NCI-H2171 treated with DMSO at 0.1 percent for 48 hours (cell line): ENCODE measurements at regions not wholly inside any gene's neighbourhood (a gene's known extent, or its start where the extent isn't known, plus 50 kb on each side); places are given as distances from the start of the nearest gene placed in this dataset.

Experiments used
- DNase-seq: peaks from one replicate; lab custom pipeline; 2025; lab: John Stamatoyannopoulos, UW

GRCh38 chr15:93164409-93164808 is 75.4 kb upstream of the RGMA start:
- DNase-seq, result no peak

DNA sequence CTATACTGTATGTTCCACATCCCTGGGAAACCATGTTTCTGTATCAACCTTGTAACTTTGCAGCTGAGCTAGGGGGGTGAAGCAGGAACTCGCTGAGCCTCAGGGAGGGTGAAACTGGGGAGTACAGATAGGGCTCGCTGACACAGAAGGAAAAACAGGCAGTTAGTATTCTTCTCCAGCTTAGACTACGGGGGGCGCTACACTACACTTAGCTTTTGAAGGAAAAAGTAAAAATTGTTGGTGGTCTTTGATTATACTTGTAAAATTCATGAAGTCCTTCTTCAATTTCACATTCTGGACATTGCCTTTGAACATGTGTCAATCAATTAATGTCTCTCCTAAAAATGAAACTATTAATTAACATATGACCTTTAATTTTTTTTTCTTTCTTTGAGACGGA is 73.5 kb upstream of the RGMA start:
- DNase-seq, result no peak

DNA sequence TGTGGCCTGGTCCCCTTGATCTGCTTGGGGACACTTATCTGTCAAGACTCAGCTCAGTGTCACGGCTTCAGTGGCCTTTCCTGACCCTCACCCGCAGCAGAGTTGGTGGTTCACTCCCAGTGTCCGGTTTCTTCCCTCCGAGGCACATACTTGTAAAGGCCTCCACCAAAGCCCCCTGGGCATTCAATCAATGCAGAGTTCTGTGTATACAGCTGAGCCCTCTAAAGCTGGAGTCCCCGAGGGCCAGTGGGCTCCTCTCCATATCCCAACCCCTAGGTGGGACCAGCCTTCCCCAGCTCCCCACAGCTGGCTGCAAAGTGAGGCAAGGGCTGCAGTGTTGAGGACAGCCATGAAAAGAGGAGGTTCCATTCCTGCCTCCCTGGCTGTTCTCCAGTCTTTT is 70.9 kb upstream of the RGMA start:
- DNase-seq, result no peak

DNA sequence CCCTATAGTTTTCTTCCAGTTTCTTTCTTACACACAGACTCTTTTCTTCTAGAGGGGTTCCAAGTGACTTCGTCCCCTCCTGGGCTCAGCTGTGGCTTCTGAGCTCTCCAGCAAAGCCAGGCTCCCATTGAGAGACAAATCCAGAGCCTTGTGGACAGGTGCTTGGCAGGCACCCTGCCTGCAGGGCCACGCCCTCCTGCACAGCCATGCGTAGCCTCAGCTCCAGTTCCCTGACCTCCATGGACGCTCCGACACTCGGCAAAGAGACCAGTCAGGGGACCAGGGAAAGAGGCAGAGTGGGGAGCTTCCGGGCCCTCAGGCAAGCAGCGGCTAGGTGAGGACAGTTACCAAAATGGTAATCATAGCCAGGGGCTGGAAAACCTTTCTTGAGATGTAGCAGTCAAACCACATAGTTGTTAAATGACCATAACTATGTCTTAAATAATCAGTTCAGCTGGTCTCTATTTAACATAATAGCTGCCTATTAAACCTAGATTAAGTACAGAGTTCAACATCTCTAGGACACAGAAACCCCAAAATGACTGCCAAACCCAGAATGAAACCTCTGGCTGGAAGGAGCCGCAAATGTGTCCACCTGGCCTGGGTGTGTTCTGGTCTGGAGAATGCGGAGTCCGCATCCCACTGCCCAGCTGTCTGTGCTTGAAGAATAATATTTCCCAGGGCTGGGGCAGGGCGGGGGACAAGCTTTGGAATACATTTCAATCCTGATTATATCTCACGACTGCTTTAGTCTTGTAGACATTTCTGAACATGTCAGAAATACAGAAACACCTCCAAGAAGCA is 69.3 kb upstream of the RGMA start:
- DNase-seq, result no peak

- no peak for DNase-seq
Measured at GRCh38 chr15:93154666-93155065, 65.7 kb upstream of the RGMA start.

DNA sequence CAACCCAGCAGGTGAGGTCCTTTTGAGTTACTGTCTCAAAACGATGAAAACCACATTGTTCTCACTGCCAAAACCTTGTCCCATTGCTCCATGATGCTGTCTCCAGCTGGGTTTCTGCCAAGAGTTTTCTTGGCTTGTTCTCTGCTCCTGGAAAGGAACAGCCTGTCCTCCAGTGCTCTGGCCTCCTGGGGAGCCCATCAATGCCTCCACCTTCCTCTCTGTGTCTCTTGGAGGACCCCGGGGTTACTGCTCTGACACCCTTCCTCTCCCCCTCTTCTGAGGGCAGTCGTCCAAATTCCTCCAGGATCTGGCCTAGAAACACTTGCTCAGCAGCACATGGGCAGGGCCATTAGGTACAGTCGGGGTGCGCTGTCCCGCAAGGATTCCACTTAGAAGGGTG is 63.9 kb upstream of the RGMA start:
- DNase-seq, result no peak

GRCh38 chr15:93152360-93152759 is 63.3 kb upstream of the RGMA start:
- no peak for DNase-seq

DNA sequence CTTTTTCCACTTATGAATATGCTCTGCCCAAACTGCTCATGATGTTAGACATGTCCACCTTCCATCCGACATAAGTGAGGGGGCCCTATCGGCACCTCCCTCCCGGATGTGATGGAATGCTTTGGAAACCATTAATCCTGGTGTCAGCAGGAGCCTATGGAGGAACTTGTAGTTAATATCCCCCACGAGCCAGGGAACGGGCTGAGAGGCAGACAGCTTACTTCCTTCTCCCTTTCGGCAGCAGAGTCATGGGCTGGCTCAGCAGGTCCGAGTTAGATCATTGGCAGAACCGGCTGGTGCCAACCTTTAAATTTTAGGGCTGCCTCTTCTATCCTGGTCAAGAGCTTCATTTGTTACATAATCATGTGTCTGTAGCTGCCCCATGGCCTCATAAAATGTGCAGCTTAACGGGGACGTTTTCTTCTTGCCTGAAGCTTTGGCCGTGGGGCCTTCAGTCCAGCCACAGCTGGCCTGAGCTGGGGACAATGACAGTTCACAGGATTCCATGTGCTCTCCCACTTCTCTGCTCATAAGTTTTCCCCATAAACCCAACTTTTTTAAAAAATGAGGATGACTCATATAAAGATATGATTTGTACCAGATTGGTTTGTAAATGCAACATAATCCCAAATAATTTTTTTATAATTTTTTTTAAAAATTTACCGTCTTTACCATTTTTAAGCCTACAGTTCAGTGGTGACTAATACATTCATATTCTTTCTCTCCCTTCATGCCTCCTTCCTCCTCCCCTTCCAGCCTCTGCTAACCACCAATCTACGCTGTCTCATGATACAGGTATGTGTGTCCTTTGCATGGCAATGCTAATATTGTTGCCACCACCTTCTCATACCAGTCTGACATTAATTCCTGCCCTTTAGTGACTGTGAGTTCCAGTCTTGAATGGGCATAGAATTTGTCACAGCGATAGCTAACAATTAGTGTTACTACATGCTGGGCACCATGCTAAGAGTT is 62.2 kb upstream of the RGMA start:
- DNase-seq, result no peak

DNA sequence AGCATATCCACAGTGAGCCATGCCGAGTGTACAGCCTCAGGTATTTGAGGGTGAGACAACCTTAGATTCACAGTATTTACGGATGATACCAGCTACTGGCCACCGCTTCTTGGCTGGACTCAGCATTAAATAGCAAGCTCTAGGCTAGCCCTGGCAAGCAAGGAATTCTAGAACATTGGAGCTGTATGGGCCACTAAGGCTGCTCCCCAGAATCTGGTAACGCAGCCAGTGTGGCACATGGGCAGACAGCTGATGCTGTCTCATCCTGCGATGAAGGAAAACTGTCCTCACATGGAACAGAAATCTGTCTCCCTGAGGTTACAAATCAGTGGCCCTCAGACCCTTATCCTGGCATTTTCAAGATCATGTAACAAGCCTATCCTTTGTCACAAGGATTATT is 57.6 kb upstream of the RGMA start:
- DNase-seq, result no peak

- no peak for DNase-seq
Measured at GRCh38 chr15:93146196-93146595, 57.2 kb upstream of the RGMA start.

- no peak for DNase-seq
Measured at GRCh38 chr15:93144463-93145236, 55.6 kb upstream of the RGMA start.

GRCh38 chr15:93143186-93143585 is 54.2 kb upstream of the RGMA start:
- no peak for DNase-seq

- no peak for DNase-seq
Measured at GRCh38 chr15:93141371-93141794, 52.4 kb upstream of the RGMA start.

DNA sequence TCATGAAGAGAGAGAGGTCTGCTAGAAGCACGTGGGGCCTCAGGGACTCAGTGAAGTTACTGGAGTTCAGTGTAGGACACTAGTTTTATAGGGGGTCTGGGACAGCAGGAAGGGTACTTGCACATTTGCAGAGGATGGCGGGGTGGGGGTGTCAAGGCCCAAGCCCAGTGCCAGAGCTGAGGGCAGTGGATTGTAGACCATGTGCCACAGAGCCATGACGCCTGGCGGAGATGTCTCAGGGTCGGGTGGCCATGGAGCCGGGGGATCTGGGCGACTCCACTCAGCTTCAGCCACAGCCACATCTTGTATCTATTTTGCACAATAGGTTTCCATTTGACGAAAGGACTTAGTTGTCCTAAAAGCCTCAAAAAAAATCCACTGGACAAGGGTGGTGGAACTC is 50.4 kb upstream of the RGMA start:
- no peak for DNase-seq

DNA sequence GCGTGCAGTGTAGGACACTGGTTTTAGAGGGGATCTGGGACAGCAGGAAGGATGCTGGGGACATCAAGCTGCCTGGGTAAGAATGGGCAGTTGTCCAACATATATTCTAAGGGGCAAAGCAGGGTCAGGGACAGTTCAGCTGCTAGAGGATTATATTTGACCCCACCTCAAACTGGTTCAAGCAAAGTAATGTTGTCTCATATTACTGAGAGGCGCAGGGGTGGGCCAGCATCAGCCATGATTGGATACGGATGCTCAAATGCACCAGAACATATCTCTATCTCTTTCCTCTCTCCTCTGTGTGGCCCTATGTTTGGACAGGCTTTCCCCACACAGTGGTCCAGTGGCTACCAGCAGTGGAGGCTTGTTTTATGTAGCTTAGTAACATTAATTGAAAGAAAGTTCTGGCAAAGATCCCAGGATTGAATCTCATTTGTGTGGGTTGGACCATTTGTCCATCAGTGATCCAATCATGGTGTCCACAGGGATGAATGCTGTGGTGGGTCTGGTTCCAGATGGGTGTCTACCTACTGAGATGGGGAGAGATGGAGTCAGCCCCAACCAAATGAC is 49.8 kb upstream of the RGMA start:
- no peak for DNase-seq
